Astrocyte (in vitro differentiated cells and primary cell): ENCODE measurements at regions not wholly inside any gene's neighbourhood (a gene's known extent, or its start where the extent isn't known, plus 50 kb on each side); places are given as distances from the start of the nearest gene placed in this dataset.

Experiments used
- EZH2 ChIP-seq: IDR thresholded peaks from 2 replicates; pipeline ENCODE4 v1.6.1; 2012; ENCODE audit warnings: mild to moderate bottlenecking, low read length, inconsistent platforms; ENCODE audit not compliant: insufficient read depth
- TF ChIP-seq, protein P1 (sequence below): IDR thresholded peaks from 2 replicates; pipeline ENCODE4 v1.5.1; 2011; ENCODE audit warnings: low read depth, mild to moderate bottlenecking, inconsistent platforms, low read length, moderate library complexity; ENCODE audit not compliant: insufficient read depth

DNA sequence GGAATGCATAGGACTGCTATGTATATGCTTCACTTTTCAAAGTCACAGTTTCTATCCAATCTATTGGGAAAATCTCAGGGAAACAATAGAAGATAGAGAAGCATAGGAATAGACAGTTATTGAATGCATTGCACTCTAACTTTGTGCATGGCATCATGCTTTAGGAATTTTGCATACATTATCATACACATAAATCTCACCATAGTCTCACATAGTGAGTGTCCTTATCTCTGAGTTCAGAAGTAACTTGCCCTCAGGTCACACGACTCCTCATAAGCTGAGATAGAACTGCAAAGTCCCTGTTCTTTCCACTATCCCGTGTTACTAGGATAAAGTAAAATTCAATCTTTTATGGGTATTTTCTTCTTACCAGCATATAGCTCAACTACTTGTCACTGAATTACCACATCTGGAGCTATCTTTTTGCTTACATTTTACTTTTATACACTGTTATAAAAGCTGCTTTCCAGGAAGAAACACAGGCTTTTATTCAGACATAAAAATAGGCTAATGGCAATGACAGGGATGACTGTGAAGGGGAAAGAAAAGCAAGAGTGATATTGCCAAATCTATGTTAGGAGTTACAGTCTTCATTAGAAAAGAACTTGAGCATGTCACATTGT, 666.9 kb downstream of the XIRP2 start:
- TF ChIP-seq, protein P1, sequence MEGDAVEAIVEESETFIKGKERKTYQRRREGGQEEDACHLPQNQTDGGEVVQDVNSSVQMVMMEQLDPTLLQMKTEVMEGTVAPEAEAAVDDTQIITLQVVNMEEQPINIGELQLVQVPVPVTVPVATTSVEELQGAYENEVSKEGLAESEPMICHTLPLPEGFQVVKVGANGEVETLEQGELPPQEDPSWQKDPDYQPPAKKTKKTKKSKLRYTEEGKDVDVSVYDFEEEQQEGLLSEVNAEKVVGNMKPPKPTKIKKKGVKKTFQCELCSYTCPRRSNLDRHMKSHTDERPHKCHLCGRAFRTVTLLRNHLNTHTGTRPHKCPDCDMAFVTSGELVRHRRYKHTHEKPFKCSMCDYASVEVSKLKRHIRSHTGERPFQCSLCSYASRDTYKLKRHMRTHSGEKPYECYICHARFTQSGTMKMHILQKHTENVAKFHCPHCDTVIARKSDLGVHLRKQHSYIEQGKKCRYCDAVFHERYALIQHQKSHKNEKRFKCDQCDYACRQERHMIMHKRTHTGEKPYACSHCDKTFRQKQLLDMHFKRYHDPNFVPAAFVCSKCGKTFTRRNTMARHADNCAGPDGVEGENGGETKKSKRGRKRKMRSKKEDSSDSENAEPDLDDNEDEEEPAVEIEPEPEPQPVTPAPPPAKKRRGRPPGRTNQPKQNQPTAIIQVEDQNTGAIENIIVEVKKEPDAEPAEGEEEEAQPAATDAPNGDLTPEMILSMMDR = no peak
- TF ChIP-seq EZH2 = no peak
